ENCODE measurements at regions not wholly inside any gene's neighbourhood (a gene's known extent, or its start where the extent isn't known, plus 50 kb on each side); places are given as distances from the start of the nearest gene placed in this dataset.

- Histone ChIP-seq H3K9me3 (ENCODE audit: insufficient read depth, low read length) (no peaks in the 10 kb centered on the region), H3K4me1 (ENCODE audit: low read length) (no peaks in the 10 kb centered on the region), H3K79me2 (ENCODE audit: low read length) (no peaks in the 10 kb centered on the region), H3K4me2 (ENCODE audit: low read length) (no peak overlapping the region), H4K20me1 (ENCODE audit: insufficient read depth, low read length) (no peaks in the 10 kb centered on the region), H3K36me3 (replicated peaks; ENCODE audit: low read depth, low read length) (no peaks in the 10 kb centered on the region), H3K4me3 (ENCODE audit: low read length) (no peak overlapping the region), H3K27ac (ENCODE audit: low read length) (no peak overlapping the region), H3K9ac (ENCODE audit: low read length) (no peak overlapping the region), H2AFZ (ENCODE audit: low read depth, low read length) (no peak overlapping the region), H3K27me3 (ENCODE audit: low read depth, low read length) (no peaks in the 10 kb centered on the region)
- no peak for TF ChIP-seq EZH2phosphoT487 (IDR thresholded peaks at IDR 0.05; ENCODE audit: low read depth)
Measured at GRCh38 chr16:5693426-5693825, 595.8 kb upstream of the EEF2KMT start.

- Histone ChIP-seq H3K27me3 (ENCODE audit: low read depth, low read length) (no peaks in the 10 kb centered on the region), H4K20me1 (ENCODE audit: insufficient read depth, low read length) (no peaks in the 10 kb centered on the region), H3K9me3 (ENCODE audit: insufficient read depth, low read length) (no peaks in the 10 kb centered on the region), H3K4me3 (ENCODE audit: low read length) (no peak overlapping the region), H3K27ac (ENCODE audit: low read length) (no peak overlapping the region), H2AFZ (ENCODE audit: low read depth, low read length) (no peak overlapping the region), H3K36me3 (replicated peaks; ENCODE audit: low read depth, low read length) (no peaks in the 10 kb centered on the region), H3K4me1 (ENCODE audit: low read length) (no peaks in the 10 kb centered on the region), H3K79me2 (ENCODE audit: low read length) (no peaks in the 10 kb centered on the region), H3K9ac (ENCODE audit: low read length) (no peak overlapping the region), H3K4me2 (ENCODE audit: low read length) (no peak overlapping the region)
- TF ChIP-seq CTCF (IDR thresholded peaks at IDR 0.05; ENCODE audit: low read depth, low read length), result no peak
- no peak for TF ChIP-seq EZH2phosphoT487 (IDR thresholded peaks at IDR 0.05; ENCODE audit: low read depth)
Measured at GRCh38 chr16:5681966-5682365, 584.4 kb upstream of the EEF2KMT start.

GRCh38 chr16:5678371-5678770 is 580.8 kb upstream of the EEF2KMT start:
- no peak overlapping the region for H3K4me3 ChIP-seq (ENCODE audit: low read length)
- no peaks in the 10 kb centered on the region for H3K36me3 ChIP-seq (replicated peaks; ENCODE audit: low read depth, low read length)
- no peak overlapping the region for H3K4me2 ChIP-seq (ENCODE audit: low read length)
- H3K9ac ChIP-seq (ENCODE audit: low read length), result no peak overlapping the region
- H3K27ac ChIP-seq (ENCODE audit: low read length), result no peak overlapping the region
- no peaks in the 10 kb centered on the region for H3K9me3 ChIP-seq (ENCODE audit: insufficient read depth, low read length)
- no peaks in the 10 kb centered on the region for H3K27me3 ChIP-seq (ENCODE audit: low read depth, low read length)
- TF ChIP-seq EZH2phosphoT487 (IDR thresholded peaks at IDR 0.05; ENCODE audit: low read depth) (no peak), CTCF (IDR thresholded peaks at IDR 0.05; ENCODE audit: low read depth, low read length) (no peak)
- no peaks in the 10 kb centered on the region for H3K4me1 ChIP-seq (ENCODE audit: low read length)
- no peaks in the 10 kb centered on the region for H4K20me1 ChIP-seq (ENCODE audit: insufficient read depth, low read length)
- no peaks in the 10 kb centered on the region for H3K79me2 ChIP-seq (ENCODE audit: low read length)
- H2AFZ ChIP-seq (ENCODE audit: low read depth, low read length), result no peak overlapping the region

- H3K27me3 ChIP-seq (ENCODE audit: low read depth, low read length), result no peaks in the 10 kb centered on the region
- H3K27ac ChIP-seq (ENCODE audit: low read length), result no peak overlapping the region
- H3K79me2 ChIP-seq (ENCODE audit: low read length), result no peaks in the 10 kb centered on the region
- H3K9me3 ChIP-seq (ENCODE audit: insufficient read depth, low read length), result no peaks in the 10 kb centered on the region
- no peaks in the 10 kb centered on the region for H3K36me3 ChIP-seq (replicated peaks; ENCODE audit: low read depth, low read length)
- no peak overlapping the region for H3K9ac ChIP-seq (ENCODE audit: low read length)
- H3K4me1 ChIP-seq (ENCODE audit: low read length), result no peaks in the 10 kb centered on the region
- no peak overlapping the region for H3K4me2 ChIP-seq (ENCODE audit: low read length)
- no peak for TF ChIP-seq EZH2phosphoT487 (IDR thresholded peaks at IDR 0.05; ENCODE audit: low read depth)
- no peak for TF ChIP-seq CTCF (IDR thresholded peaks at IDR 0.05; ENCODE audit: low read depth, low read length)
- no peak overlapping the region for H2AFZ ChIP-seq (ENCODE audit: low read depth, low read length)
- no peaks in the 10 kb centered on the region for H4K20me1 ChIP-seq (ENCODE audit: insufficient read depth, low read length)
- H3K4me3 ChIP-seq (ENCODE audit: low read length), result no peak overlapping the region
Measured at GRCh38 chr16:5671421-5671820, 573.8 kb upstream of the EEF2KMT start.

GRCh38 chr16:5670198-5670597 is 572.6 kb upstream of the EEF2KMT start:
- Histone ChIP-seq H3K9me3 (ENCODE audit: insufficient read depth, low read length) (no peaks in the 10 kb centered on the region), H3K4me3 (ENCODE audit: low read length) (no peak overlapping the region), H3K9ac (ENCODE audit: low read length) (no peak overlapping the region), H3K79me2 (ENCODE audit: low read length) (no peaks in the 10 kb centered on the region), H3K36me3 (replicated peaks; ENCODE audit: low read depth, low read length) (no peaks in the 10 kb centered on the region), H3K27me3 (ENCODE audit: low read depth, low read length) (no peaks in the 10 kb centered on the region), H3K4me1 (ENCODE audit: low read length) (no peaks in the 10 kb centered on the region), H3K4me2 (ENCODE audit: low read length) (no peak overlapping the region), H2AFZ (ENCODE audit: low read depth, low read length) (no peak overlapping the region), H4K20me1 (ENCODE audit: insufficient read depth, low read length) (no peaks in the 10 kb centered on the region), H3K27ac (ENCODE audit: low read length) (no peak overlapping the region)
- no peak for TF ChIP-seq CTCF (IDR thresholded peaks at IDR 0.05; ENCODE audit: low read depth, low read length)
- TF ChIP-seq EZH2phosphoT487 (IDR thresholded peaks at IDR 0.05; ENCODE audit: low read depth), result no peak
